ENCODE measurements at regions not wholly inside any gene's neighbourhood (a gene's known extent, or its start where the extent isn't known, plus 50 kb on each side); places are given as distances from the start of the nearest gene placed in this dataset.
"Not testable (repeated sequence)": the region's sequence is repeated elsewhere in the genome, so short reads cannot be mapped to it uniquely, and the experiment has no call there.

DNA sequence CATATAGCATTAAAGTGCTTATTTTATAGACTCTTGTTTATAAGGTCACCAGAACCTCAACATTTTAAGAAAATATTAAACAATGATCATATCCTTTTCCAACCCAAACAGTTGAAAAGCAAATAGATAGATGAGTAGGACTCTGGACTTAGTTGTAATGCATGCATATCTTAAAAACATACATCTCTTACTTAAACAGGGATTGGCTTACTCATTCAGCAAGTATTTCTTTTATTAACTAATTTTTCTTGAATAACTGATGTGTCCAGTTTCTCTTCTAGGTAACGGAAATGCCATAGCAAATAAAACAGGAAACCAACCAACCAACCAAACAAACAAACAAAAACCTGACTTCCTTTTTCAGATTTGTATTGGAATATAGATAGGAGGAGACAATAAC, 70.9 kb upstream of the NBPF4 start:
- intact Hi-C loops (cut with DNase I, micrococcal nuclease) = no loop called here
- DNase-seq = no peak
- ATAC-seq = no peak

DNA sequence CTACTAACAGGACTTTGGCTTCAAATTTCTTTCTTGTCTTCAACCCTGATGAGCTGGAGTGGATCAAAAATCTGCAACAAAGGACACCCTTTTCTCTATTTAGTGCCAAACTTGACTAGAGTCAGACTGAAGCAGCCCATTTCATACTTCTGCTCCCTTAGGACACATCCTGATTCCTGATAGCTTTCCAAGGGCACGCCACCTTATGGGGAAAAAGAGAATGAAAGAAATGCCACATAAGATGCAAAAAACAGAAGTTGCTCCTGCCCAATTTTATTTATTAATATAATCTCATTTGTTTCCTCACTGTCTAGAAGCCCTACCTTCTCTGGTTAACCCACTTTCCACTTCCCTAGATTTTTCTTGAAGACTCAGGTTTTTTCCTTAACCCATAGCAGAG, 72.7 kb upstream of the NBPF4 start:
- intact Hi-C loops (cut with DNase I, micrococcal nuclease) = no loop called here
- DNase-seq (no peak), ATAC-seq (peak; percentile 53)

DNA sequence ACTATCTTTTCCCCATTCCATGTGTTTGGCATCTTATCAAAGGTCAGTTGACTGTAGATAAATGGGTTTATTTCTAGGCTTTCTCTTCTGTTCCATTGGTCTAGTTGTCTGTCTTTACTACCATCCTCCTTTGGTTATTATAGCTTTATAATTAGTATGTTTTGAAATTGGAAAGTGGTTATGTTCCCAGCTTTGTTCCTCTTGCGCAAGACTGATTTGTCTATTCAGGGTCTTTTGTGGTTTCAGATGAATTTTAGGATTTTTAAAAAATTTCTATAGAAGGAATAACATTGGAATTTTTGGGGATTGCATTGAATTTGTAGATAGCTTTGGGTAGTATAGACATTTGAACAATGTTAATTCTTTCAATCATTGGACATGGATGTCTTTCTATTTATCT, 77.0 kb upstream of the NBPF4 start:
- no peak for ATAC-seq
- intact Hi-C loops (cut with DNase I, micrococcal nuclease) = no loop called here
- no peak for DNase-seq

DNA sequence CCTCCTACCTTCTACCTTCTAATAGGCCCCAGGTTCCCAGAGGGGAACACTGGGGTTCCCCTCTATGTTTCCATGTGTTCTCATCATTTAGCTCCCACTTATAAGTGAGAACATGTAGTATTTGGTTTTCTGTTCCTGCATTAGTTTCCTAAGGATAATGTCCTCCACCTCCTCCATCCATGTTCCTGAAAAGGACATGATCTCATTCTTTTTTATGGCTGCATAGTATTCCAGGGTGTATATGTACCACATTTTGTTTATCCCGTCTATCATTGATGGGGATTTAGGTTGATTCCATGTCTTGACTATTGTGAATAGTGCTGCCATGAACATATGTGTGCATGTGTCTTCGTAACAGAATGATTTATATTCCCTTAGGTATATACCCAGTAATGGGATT, 81.5 kb upstream of the NBPF4 start:
- intact Hi-C loops (cut with DNase I, micrococcal nuclease); DNase-seq; ATAC-seq: not testable (repeated sequence)

DNA sequence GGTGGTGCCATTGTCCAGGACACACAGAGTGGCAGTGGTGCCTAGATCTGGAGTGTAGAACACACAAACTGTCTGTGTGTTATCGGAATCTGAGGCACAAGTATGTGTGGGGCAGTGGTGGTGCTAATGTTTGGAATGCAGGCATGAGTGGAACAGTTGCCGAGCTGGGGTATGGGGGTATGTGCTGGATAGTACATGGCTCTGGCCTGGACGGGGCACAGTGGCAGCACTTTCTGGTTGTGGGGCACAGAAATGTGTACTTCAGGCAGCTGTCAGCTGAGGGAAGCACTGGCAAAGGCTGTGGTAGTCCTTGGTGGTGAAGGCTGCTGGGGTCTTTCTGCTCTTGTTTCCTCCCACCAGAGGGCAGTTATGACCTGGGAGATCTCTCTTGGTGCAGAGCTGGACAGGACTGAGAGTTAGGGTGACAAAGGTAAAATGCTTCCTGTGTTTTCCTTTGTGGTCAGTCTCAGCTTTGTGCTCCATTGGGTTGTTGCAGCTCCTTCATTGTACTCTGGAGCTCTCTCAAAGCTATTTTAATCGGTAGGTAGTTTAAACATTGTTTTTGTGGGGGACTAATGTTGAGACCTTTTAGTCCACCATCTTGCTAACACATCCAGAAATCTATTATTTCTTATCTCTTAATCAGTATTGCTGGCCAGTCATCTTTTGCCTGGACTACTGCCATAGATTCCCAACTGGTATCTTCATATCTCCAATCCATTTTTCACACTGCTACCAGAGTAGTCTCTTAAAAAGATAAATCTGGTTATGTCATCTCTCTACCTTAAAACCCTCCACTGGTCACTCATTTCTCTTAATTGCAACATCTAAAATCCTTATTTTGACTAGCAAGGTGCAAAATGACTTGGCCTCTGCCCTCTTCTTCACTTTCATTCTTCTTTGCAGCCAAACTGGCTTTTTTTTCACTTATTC, 83.9 kb upstream of the NBPF4 start:
- DNase-seq = no peak
- intact Hi-C loops (cut with DNase I, micrococcal nuclease) = no loop called here
- no peak for ATAC-seq

DNA sequence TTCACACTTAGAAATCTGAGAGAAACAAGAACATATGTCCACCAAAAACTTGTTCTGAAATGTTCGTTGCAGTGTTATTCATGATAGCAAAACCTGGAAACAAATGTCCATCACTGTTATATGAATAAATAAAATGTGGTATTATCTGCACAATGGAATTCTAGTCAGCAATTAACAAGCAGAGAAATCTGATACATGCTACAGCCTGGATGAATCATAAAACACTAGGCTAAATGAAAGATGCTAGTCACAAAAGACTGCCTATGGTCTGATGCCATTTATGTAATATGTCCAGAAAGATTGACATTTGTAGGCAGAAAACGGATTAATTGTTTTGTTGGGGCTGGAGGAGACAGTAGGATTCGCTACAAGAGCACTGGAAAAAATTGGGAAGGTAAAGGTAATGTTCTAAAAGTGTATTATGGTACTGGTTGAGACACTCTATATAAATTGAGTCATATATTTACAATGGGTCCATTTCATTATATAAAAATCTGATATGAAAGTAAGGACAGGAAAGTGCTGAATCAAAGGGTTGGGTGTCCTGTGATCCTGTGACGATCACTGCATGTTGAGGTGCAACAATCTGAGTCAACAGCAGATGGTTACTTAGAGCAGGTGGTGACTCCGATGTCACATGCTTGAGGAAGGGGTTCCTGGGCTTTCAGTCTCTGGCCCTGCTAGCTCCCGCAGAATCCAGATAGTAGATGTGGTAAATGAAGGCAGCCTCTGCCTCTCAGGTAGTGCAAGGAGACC, 102.1 kb upstream of the NBPF4 start:
- intact Hi-C loops (cut with DNase I, micrococcal nuclease) = no loop called here
- no peak for ATAC-seq
- no peak for DNase-seq

DNA sequence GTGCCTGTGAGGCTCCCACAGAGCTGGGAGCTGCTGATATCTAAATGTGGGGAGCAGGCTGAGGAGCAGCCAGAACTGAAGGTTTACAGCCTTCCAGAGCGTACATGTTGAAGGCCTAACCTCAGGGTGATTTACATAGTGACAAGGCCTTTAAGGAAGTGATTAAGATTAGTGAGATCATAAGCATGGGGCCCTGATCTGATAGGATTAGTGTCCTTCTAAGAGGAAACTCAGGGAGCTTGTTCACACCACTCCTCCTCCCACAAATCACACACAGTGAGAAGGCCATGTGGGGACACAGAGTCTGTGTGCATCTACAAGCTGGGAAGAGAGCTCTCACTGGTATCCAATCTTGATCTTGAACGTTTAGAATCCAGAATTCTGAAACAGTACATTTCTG, 92.3 kb upstream of the NBPF6 start:
- intact Hi-C loops (cut with DNase I, micrococcal nuclease) = no loop called here
- ATAC-seq (no peak), DNase-seq (no peak)

DNA sequence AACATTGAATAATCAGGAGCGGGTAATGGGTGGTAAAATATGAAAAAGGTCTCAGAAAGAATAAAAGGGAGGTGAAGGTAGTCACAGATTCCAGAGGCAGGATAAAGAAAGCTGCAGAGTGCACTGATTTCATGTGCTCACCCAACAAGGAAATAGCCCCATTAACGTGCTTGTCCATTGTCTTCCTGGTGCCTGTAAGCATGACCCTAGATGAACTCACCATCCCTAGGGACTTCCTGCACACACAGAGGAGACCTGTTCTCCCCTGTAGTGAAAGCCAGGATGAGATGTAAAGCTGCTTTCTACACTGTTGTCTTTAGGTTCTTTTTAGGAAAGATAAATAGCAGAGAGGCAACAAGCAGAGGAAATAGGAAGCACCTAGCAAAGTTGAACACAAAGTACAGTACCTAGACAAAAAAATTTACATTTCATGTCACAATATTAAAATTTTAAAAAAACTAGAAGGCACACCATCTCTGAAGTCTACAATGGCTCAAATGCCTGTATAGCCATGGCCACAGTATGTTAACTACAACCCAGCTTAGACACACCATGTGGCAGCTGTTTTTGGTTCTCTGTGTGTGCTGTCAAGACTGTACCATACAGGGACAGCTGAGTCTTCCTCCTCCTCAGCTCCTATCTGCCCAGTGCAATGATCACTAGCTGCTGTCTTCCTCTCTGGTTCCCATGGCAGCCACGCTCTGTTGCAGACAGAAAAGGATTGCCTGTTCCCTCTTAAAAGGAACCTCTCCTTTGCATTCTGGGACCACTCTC, 69.9 kb upstream of the NBPF6 start:
- DNase-seq; intact Hi-C loops (cut with DNase I, micrococcal nuclease): not testable (repeated sequence)
- peak; percentile 99 for ATAC-seq
